Muscle layer of duodenum (tissue), 2 donors: ENCODE measurements at regions not wholly inside any gene's neighbourhood (a gene's known extent, or its start where the extent isn't known, plus 50 kb on each side); places are given as distances from the start of the nearest gene placed in this dataset.

Source experiments
- H3K27ac ChIP-seq: one replicate; pipeline ENCODE4 v1.7.0; 2013; ENCODE audit warnings: mild to moderate bottlenecking, low read length
- H3K27me3 ChIP-seq: one replicate; pipeline ENCODE4 v1.7.0; 2013; ENCODE audit warnings: low read depth, mild to moderate bottlenecking, control low read depth, low read length
- H3K36me3 ChIP-seq, 2 donors: one replicate each; pipeline ENCODE4 v1.7.0; 2013; ENCODE audit warnings: low read length in 2 of 2, control low read depth in 1 of 2, mild to moderate bottlenecking in 1 of 2; ENCODE audit not compliant: insufficient read depth in 2 of 2, control insufficient read depth in 1 of 2
- H3K4me1 ChIP-seq, 2 donors: one replicate each; pipeline ENCODE4 v1.7.0; 2013; ENCODE audit warnings: low read length in 2 of 2, mild to moderate bottlenecking in 2 of 2, control low read depth in 1 of 2, moderate library complexity in 1 of 2; ENCODE audit not compliant: insufficient read depth in 2 of 2, control insufficient read depth in 1 of 2
- H3K4me3 ChIP-seq, 2 donors: one replicate each; pipeline ENCODE4 v1.7.0; 2013; ENCODE audit warnings: low read length in 2 of 2, low read depth in 1 of 2, mild to moderate bottlenecking in 1 of 2
- H3K9me3 ChIP-seq, 2 donors: one replicate each; pipeline ENCODE4 v1.7.0; 2013; ENCODE audit warnings: low read length in 2 of 2, control low read depth in 1 of 2, mild to moderate bottlenecking in 1 of 2; ENCODE audit not compliant: control insufficient read depth in 1 of 2
- donor health status: healthy.

- no peak overlapping the region for H3K27ac ChIP-seq
- H3K9me3 ChIP-seq = peaks cover 0 to 11% of the 10 kb centered on the region in 2 donors
- H3K36me3 ChIP-seq = no peaks in the 10 kb centered on the region
- no peaks in the 10 kb centered on the region for H3K4me1 ChIP-seq
- no peak overlapping the region for H3K4me3 ChIP-seq
- H3K27me3 ChIP-seq = no peaks in the 10 kb centered on the region
These were observed 563.7 kb downstream of the SI start for GRCh38 chr3:164514576-164514975.

- no peak overlapping the region for H3K27ac ChIP-seq
- H3K36me3 ChIP-seq = no peaks in the 10 kb centered on the region
- no peaks in the 10 kb centered on the region for H3K9me3 ChIP-seq
- no peaks in the 10 kb centered on the region for H3K27me3 ChIP-seq
- H3K4me1 ChIP-seq = no peaks in the 10 kb centered on the region
- H3K4me3 ChIP-seq = no peak overlapping the region
These were observed 570.4 kb downstream of the SI start for GRCh38 chr3:164507886-164508285.

- Histone ChIP-seq H3K4me3 (no peak overlapping the region), H3K4me1 (no peaks in the 10 kb centered on the region), H3K9me3 (no peaks in the 10 kb centered on the region), H3K36me3 (no peaks in the 10 kb centered on the region), H3K27me3 (no peaks in the 10 kb centered on the region), H3K27ac (no peak overlapping the region)
These were observed 579.4 kb downstream of the SI start for GRCh38 chr3:164498917-164499316.

GRCh38 chr3:164488893-164489292, 589.4 kb downstream of the SI start:
- no peaks in the 10 kb centered on the region for H3K27me3 ChIP-seq
- no peaks in the 10 kb centered on the region for H3K9me3 ChIP-seq
- no peaks in the 10 kb centered on the region for H3K4me1 ChIP-seq
- no peak overlapping the region for H3K27ac ChIP-seq
- no peak overlapping the region for H3K4me3 ChIP-seq
- no peaks in the 10 kb centered on the region for H3K36me3 ChIP-seq

- Histone ChIP-seq H3K4me3 (no peak overlapping the region), H3K9me3 (no peaks in the 10 kb centered on the region), H3K4me1 (no peaks in the 10 kb centered on the region), H3K27me3 (no peaks in the 10 kb centered on the region), H3K36me3 (no peaks in the 10 kb centered on the region), H3K27ac (no peak overlapping the region)
These were observed 592.1 kb downstream of the SI start for GRCh38 chr3:164486150-164486549.

GRCh38 chr3:164479978-164480377, 598.3 kb downstream of the SI start:
- Histone ChIP-seq H3K36me3 (no peaks in the 10 kb centered on the region), H3K27ac (no peak overlapping the region), H3K9me3 (no peaks in the 10 kb centered on the region), H3K4me3 (no peak overlapping the region), H3K27me3 (no peaks in the 10 kb centered on the region), H3K4me1 (no peaks in the 10 kb centered on the region)

- H3K4me3 ChIP-seq = no peak overlapping the region
- no peaks in the 10 kb centered on the region for H3K9me3 ChIP-seq
- no peaks in the 10 kb centered on the region for H3K27me3 ChIP-seq
- no peaks in the 10 kb centered on the region for H3K4me1 ChIP-seq
- no peaks in the 10 kb centered on the region for H3K36me3 ChIP-seq
- H3K27ac ChIP-seq = no peak overlapping the region
These were observed 598.9 kb downstream of the SI start for GRCh38 chr3:164479406-164479805.

- Histone ChIP-seq H3K9me3 (no peaks in the 10 kb centered on the region), H3K4me1 (no peaks in the 10 kb centered on the region), H3K4me3 (no peak overlapping the region), H3K27me3 (no peaks in the 10 kb centered on the region), H3K27ac (no peak overlapping the region), H3K36me3 (no peaks in the 10 kb centered on the region)
These were observed 600.0 kb downstream of the SI start for GRCh38 chr3:164478323-164478722.

GRCh38 chr3:164477403-164477802, 600.9 kb downstream of the SI start:
- Histone ChIP-seq H3K27me3 (no peaks in the 10 kb centered on the region), H3K9me3 (no peaks in the 10 kb centered on the region), H3K4me1 (no peaks in the 10 kb centered on the region), H3K27ac (no peak overlapping the region), H3K4me3 (no peak overlapping the region), H3K36me3 (no peaks in the 10 kb centered on the region)

- Histone ChIP-seq H3K27me3 (no peaks in the 10 kb centered on the region), H3K27ac (no peak overlapping the region)
These were observed 601.7 kb downstream of the SI start for GRCh38 chr3:164476631-164477030.

GRCh38 chr3:164470471-164470870, 607.8 kb downstream of the SI start:
- Histone ChIP-seq H3K27ac (no peak overlapping the region), H3K9me3 (no peaks in the 10 kb centered on the region), H3K4me1 (no peaks in the 10 kb centered on the region), H3K27me3 (no peaks in the 10 kb centered on the region), H3K4me3 (no peak overlapping the region), H3K36me3 (no peaks in the 10 kb centered on the region)

More at GRCh38 chr3:164476631-164477030, 601.7 kb downstream of the SI start:
- Histone ChIP-seq H3K36me3 (no peaks in the 10 kb centered on the region), H3K4me3 (no peak overlapping the region), H3K4me1 (no peaks in the 10 kb centered on the region), H3K9me3 (no peaks in the 10 kb centered on the region)

GRCh38 chr3:164468055-164468454, 610.2 kb downstream of the SI start:
- H3K9me3 ChIP-seq = no peaks in the 10 kb centered on the region
- H3K27ac ChIP-seq = no peak overlapping the region
- H3K4me1 ChIP-seq = no peaks in the 10 kb centered on the region
- H3K4me3 ChIP-seq = no peak overlapping the region
- no peaks in the 10 kb centered on the region for H3K27me3 ChIP-seq
- no peaks in the 10 kb centered on the region for H3K36me3 ChIP-seq
